Lung (tissue), 11 donors: ENCODE measurements at regions not wholly inside any gene's neighbourhood (a gene's known extent, or its start where the extent isn't known, plus 50 kb on each side); places are given as distances from the start of the nearest gene placed in this dataset.

ENCODE experiments used
- ATAC-seq: fragments of 200-7000 bp; cut with Tn5 transposase; one replicate; pipeline ENCODE4 v1.9.1; 2020; ENCODE audit warnings: moderate number of reproducible peaks; ENCODE audit not compliant: insufficient read depth, low FRiP score
- DNase-seq, 3 donors: peaks; one replicate each; pipeline ENCODE4 v3.0.0-alpha.2; 2013 to 2017
- H3K27ac ChIP-seq, 2 donors: one replicate each; pipeline ENCODE4 v1.5.1; 2013; ENCODE audit warnings: mild to moderate bottlenecking in 2 of 2, moderate library complexity in 2 of 2, control low read depth in 1 of 2, inconsistent platforms in 1 of 2, low read depth in 1 of 2, low read length in 1 of 2
- H3K27me3 ChIP-seq, 3 donors: one replicate each; pipeline ENCODE4 v1.5.1; 2013; ENCODE audit warnings: low read length in 2 of 3; ENCODE audit not compliant: control insufficient read depth in 3 of 3, insufficient read depth in 3 of 3
- H3K36me3 ChIP-seq, 4 donors: one replicate each; pipeline ENCODE4 v1.5.1; 2013; ENCODE audit warnings: low read length in 4 of 4, mild to moderate bottlenecking in 1 of 4, moderate library complexity in 1 of 4; ENCODE audit not compliant: control insufficient read depth in 4 of 4, insufficient read depth in 4 of 4
- H3K4me1 ChIP-seq, 5 donors: one replicate each; pipeline ENCODE4 v1.5.1; 2013; ENCODE audit warnings: low read length in 5 of 5, mild to moderate bottlenecking in 2 of 5, moderate library complexity in 1 of 5; ENCODE audit not compliant: control insufficient read depth in 5 of 5, insufficient read depth in 5 of 5
- H3K4me3 ChIP-seq: one replicate; pipeline ENCODE4 v1.5.1; 2013; ENCODE audit warnings: mild to moderate bottlenecking, control low read depth, moderate library complexity
- H3K9ac ChIP-seq, 2 donors: one replicate each; pipeline ENCODE4 v1.5.1; 2013; ENCODE audit warnings: low read length in 2 of 2, control low read depth in 1 of 2; ENCODE audit not compliant: insufficient read depth in 1 of 2
- H3K9me3 ChIP-seq, 4 donors: one replicate each; pipeline ENCODE4 v1.5.1; 2013; ENCODE audit warnings: low read length in 3 of 4, mild to moderate bottlenecking in 1 of 4, moderate library complexity in 1 of 4; ENCODE audit not compliant: control insufficient read depth in 4 of 4, insufficient read depth in 3 of 4
- CTCF ChIP-seq: IDR thresholded peaks from 2 replicates; pipeline ENCODE4 v1.5.1; 2012; ENCODE audit warnings: mild to moderate bottlenecking; ENCODE audit errors: control extremely low read depth, extremely low read depth
- WGBS, 2 donors: extraction: QIAGEN DNeasy Blood & Tissue Kit; methylation state at CpG; one replicate each; pipeline ENCODE4 v1.1.7; 2013; 5-methylcytosine and 5-hydroxymethylcytosine counted together
- donor health status: control.
- donor health status: control.
- donor health status: Bipolar disorder and iron deficiency.
- donor health status: healthy.
- donor health status: DM: yes; HTN: yes; CAD: no.

DNA sequence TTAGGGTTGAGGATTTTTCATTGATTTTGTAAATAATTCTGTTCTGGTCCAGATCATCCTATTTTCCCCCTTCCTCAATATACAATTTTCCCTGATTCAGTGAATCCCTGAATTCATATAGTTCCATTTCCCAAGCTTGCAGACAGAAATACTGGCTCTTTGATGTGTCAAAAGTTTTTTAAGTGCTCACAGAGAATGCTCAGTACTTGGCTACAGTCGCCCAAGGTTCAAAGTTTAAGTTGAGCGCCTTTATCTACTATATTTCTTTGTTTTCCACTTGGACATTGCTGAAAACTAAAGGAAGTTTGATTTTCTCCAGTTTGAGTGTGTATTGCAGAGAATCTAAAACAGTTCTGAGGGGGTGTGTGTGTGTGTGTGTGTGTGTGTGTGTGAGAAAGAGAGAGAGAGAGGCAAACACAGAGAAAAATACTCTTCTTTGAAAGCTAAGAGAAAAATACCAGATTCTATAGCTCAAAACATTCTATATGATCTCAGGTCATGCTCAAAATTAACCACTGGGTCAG lies 136.2 kb upstream of the ACO1 start:
- H3K27me3 ChIP-seq: no peaks in the 10 kb centered on the region
- H3K9me3 ChIP-seq: no peaks in the 10 kb centered on the region
- H3K27ac ChIP-seq: no peak overlapping the region
- no peak for ATAC-seq
- no peaks in the 10 kb centered on the region for H3K36me3 ChIP-seq
- 68 to 88% methylated on average over 2 of the region's 2 CpGs for WGBS, 2 donors
- no peaks in the 10 kb centered on the region for H3K4me1 ChIP-seq
- TF ChIP-seq CTCF: no peak
- H3K4me3 ChIP-seq: no peak overlapping the region
- peak in 1 of 3 donors; percentile 9 for DNase-seq
- H3K9ac ChIP-seq: no peak overlapping the region

DNA sequence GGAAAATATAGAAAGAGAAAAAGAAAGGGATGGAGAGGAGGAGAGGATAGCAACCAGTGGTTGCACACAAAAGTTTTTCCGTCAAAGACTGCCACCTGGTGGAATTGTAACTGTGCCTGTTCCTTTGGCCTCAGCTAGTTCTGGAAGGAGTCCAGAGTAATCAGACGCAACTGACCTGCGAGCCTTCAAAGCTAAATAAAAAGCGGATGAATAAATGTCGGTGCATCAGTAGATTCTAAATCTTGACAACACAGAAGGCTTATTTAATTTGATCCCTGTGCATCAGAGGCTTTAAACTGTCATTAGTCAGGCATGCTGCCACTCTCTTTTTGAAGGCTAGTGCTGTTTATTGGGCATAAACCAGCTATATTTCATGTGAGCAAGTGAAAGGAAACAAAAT lies 132.9 kb upstream of the ACO1 start:
- peak; percentile 66 for ATAC-seq
- no peak overlapping the region for H3K4me3 ChIP-seq
- H3K27me3 ChIP-seq: no peaks in the 10 kb centered on the region
- no peaks in the 10 kb centered on the region for H3K36me3 ChIP-seq
- no peak overlapping the region for H3K9ac ChIP-seq
- peak; percentile 65 to 84 (median 81) for DNase-seq
- no peak overlapping the region for H3K27ac ChIP-seq
- WGBS, 2 donors: 6 to 7% methylated on average over 5 of the region's 5 CpGs
- peak; percentile 16 for TF ChIP-seq CTCF
- H3K9me3 ChIP-seq: no peaks in the 10 kb centered on the region
- H3K4me1 ChIP-seq: no peaks in the 10 kb centered on the region

DNA sequence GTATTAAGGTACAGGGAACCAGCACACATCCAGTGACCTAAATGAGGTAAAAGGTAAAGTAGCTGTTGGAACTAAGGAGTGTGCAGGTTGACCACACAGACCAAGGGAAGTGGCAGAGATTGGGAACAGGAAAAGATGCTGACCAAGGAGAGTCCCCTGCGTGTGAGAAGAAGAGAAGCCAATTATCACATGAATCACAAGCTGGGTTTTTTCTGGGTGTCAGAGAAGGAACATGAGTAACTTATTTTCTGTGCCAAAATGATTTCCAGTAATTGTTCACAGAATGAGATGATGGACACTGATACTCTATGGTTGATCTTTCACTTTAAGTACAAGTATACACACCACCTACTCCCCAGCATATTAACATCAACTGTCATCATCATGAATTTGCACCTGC lies 130.7 kb upstream of the ACO1 start:
- 38 to 40% methylated on average over 1 of the region's 1 CpG for WGBS, 2 donors
- H3K27ac ChIP-seq: no peak overlapping the region
- no peaks in the 10 kb centered on the region for H3K9me3 ChIP-seq
- H3K9ac ChIP-seq: no peak overlapping the region
- DNase-seq (no peak), ATAC-seq (no peak)
- no peaks in the 10 kb centered on the region for H3K27me3 ChIP-seq
- H3K4me1 ChIP-seq: no peaks in the 10 kb centered on the region
- H3K4me3 ChIP-seq: no peak overlapping the region
- no peak for TF ChIP-seq CTCF
- H3K36me3 ChIP-seq: no peaks in the 10 kb centered on the region

GRCh38 chr9:32255026-32255425 lies 129.4 kb upstream of the ACO1 start:
- DNase-seq: no peak
- no peak for TF ChIP-seq CTCF
- Histone ChIP-seq H3K4me3 (no peak overlapping the region), H3K27ac (no peak overlapping the region), H3K4me1 (no peaks in the 10 kb centered on the region), H3K9me3 (no peaks in the 10 kb centered on the region), H3K36me3 (no peaks in the 10 kb centered on the region), H3K9ac (no peak overlapping the region), H3K27me3 (no peaks in the 10 kb centered on the region)
- no peak for ATAC-seq
- 91 to 95% methylated on average over 4 of the region's 4 CpGs for WGBS, 2 donors
